GM19351 (cell line): ENCODE measurements at regions not wholly inside any gene's neighbourhood (a gene's known extent, or its start where the extent isn't known, plus 50 kb on each side); places are given as distances from the start of the nearest gene placed in this dataset.

Experiments used
- ATAC-seq: cut with Tn5 transposase; IDR thresholded peaks from one replicate; pipeline ENCODE4 v1.9.1; 2021; ENCODE audit warnings: mild to moderate bottlenecking, moderate library complexity; ENCODE audit not compliant: unreplicated experiment

GRCh38 chr10:33126742-33127141 lies 168.7 kb upstream of the ITGB1 start:
- ATAC-seq, result no peak

GRCh38 chr10:33125522-33126517 lies 167.8 kb upstream of the ITGB1 start:
- no peak for ATAC-seq

- ATAC-seq, result no peak
Observed at GRCh38 chr10:33125111-33125510, 167.1 kb upstream of the ITGB1 start.

GRCh38 chr10:33123680-33124079 lies 165.7 kb upstream of the ITGB1 start:
- no peak for ATAC-seq

GRCh38 chr10:33122014-33122809 lies 164.2 kb upstream of the ITGB1 start:
- ATAC-seq, result no peak

- ATAC-seq, result peak; percentile 47
Observed at GRCh38 chr10:33120700-33121099, 162.7 kb upstream of the ITGB1 start.

GRCh38 chr10:33120275-33120674 lies 162.2 kb upstream of the ITGB1 start:
- peak; percentile 26 for ATAC-seq

GRCh38 chr10:33117816-33118215 lies 159.8 kb upstream of the ITGB1 start:
- ATAC-seq, result no peak

GRCh38 chr10:33117230-33117629 lies 159.2 kb upstream of the ITGB1 start:
- no peak for ATAC-seq

- ATAC-seq, result no peak
Observed at GRCh38 chr10:33115738-33116719, 158.0 kb upstream of the ITGB1 start.

- ATAC-seq, result no peak
Observed at GRCh38 chr10:33114451-33114952, 156.5 kb upstream of the ITGB1 start.

- no peak for ATAC-seq
Observed at GRCh38 chr10:33113466-33113865, 155.4 kb upstream of the ITGB1 start.

GRCh38 chr10:33112831-33113455 lies 154.9 kb upstream of the ITGB1 start:
- ATAC-seq, result no peak

GRCh38 chr10:33111488-33112051 lies 153.5 kb upstream of the ITGB1 start:
- ATAC-seq, result no peak

- ATAC-seq, result no peak
Observed at GRCh38 chr10:33109788-33110469, 151.9 kb upstream of the ITGB1 start.

GRCh38 chr10:33109384-33109783 lies 151.4 kb upstream of the ITGB1 start:
- no peak for ATAC-seq

- ATAC-seq, result no peak
Observed at GRCh38 chr10:33107953-33108352, 149.9 kb upstream of the ITGB1 start.

GRCh38 chr10:33106767-33107166 lies 148.7 kb upstream of the ITGB1 start:
- ATAC-seq, result no peak

- ATAC-seq, result no peak
Observed at GRCh38 chr10:33103863-33104379, 145.9 kb upstream of the ITGB1 start.
